ENCODE measurements at regions not wholly inside any gene's neighbourhood (a gene's known extent, or its start where the extent isn't known, plus 50 kb on each side); places are given as distances from the start of the nearest gene placed in this dataset.
"Not testable (repeated sequence)": the region's sequence is repeated elsewhere in the genome, so short reads cannot be mapped to it uniquely, and the experiment has no call there.

- no peak for DNase-seq
Measured at GRCh38 chr12:131192951-131193350, 239.2 kb downstream of the ADGRD1 start.

GRCh38 chr12:131194166-131194565 is 240.5 kb downstream of the ADGRD1 start:
- no peak for DNase-seq

- DNase-seq: no peak
Measured at GRCh38 chr12:131195796-131196195, 242.1 kb downstream of the ADGRD1 start.

GRCh38 chr12:131196220-131196619 is 242.5 kb downstream of the ADGRD1 start:
- no peak for DNase-seq

- no peak for DNase-seq
Measured at GRCh38 chr12:131197490-131197889, 243.8 kb downstream of the ADGRD1 start.

GRCh38 chr12:131199221-131199620 is 245.5 kb downstream of the ADGRD1 start:
- DNase-seq: no peak

- not testable (repeated sequence) for DNase-seq
Measured at GRCh38 chr12:131201912-131202311, 248.2 kb downstream of the ADGRD1 start.

- no peak for DNase-seq
Measured at GRCh38 chr12:131202592-131203378, 249.1 kb downstream of the ADGRD1 start.

GRCh38 chr12:131203666-131204415 is 250.1 kb downstream of the ADGRD1 start:
- DNase-seq: no peak

- DNase-seq: no peak
Measured at GRCh38 chr12:131204416-131205274, 250.9 kb downstream of the ADGRD1 start.

- not testable (repeated sequence) for DNase-seq
Measured at GRCh38 chr12:131205275-131205933, 251.7 kb downstream of the ADGRD1 start.

- DNase-seq: not testable (repeated sequence)
Measured at GRCh38 chr12:131206630-131207299, 253.1 kb downstream of the ADGRD1 start.

GRCh38 chr12:131207300-131207660 is 253.6 kb downstream of the ADGRD1 start:
- not testable (repeated sequence) for DNase-seq

- DNase-seq: not testable (repeated sequence)
Measured at GRCh38 chr12:131207841-131208240, 254.1 kb downstream of the ADGRD1 start.

GRCh38 chr12:131208425-131208824 is 254.7 kb downstream of the ADGRD1 start:
- no peak for DNase-seq

- no peak for DNase-seq
Measured at GRCh38 chr12:131209082-131210070, 255.7 kb downstream of the ADGRD1 start.

- no peak for DNase-seq
Measured at GRCh38 chr12:131210506-131211339, 257.0 kb downstream of the ADGRD1 start.

GRCh38 chr12:131211340-131211938 is 257.7 kb downstream of the ADGRD1 start:
- DNase-seq: no peak

- DNase-seq: no peak
Measured at GRCh38 chr12:131213896-131214442, 260.3 kb downstream of the ADGRD1 start.

All from CD4-positive, alpha-beta T cell treated with Interleukin-6 for 4 hours (primary cell).